Spleen (tissue), 11 donors: ENCODE measurements at regions not wholly inside any gene's neighbourhood (a gene's known extent, or its start where the extent isn't known, plus 50 kb on each side); places are given as distances from the start of the nearest gene placed in this dataset.

Experiments
- DNase-seq: peaks from one replicate; pipeline ENCODE4 v3.0.0-alpha.2; 2020
- H3K27ac ChIP-seq, 8 donors: fragments of 200-600 bp; sonication (generic) in 7 of 8; 1 replicate in 4 of 8; 2 replicates in 4 of 8; pipeline versions ENCODE4 v1.5.0 to v1.8.0; 2016 to 2021; ENCODE audit warnings: inconsistent platforms in 4 of 8, mild to moderate bottlenecking in 4 of 8, moderate library complexity in 1 of 8
- H3K27me3 ChIP-seq, 7 donors: fragments of 200-600 bp; sonication (generic) in 6 of 7; replicated peaks in 1 of 7; 1 replicate in 4 of 7; 2 replicates in 3 of 7; pipeline versions ENCODE4 v1.5.0 to v1.8.0; 2016 to 2021; ENCODE audit warnings: inconsistent platforms in 3 of 7, mild to moderate bottlenecking in 1 of 7
- H3K36me3 ChIP-seq, 6 donors: fragments of 200-600 bp; sonication (generic) in 5 of 6; 1 replicate in 4 of 6; 2 replicates in 2 of 6; pipeline versions ENCODE4 v1.5.0 to v1.8.0; 2016 to 2021; ENCODE audit warnings: inconsistent platforms in 2 of 6
- H3K4me1 ChIP-seq, 6 donors: fragments of 200-600 bp; sonication (generic) in 5 of 6; 1 replicate in 3 of 6; 2 replicates in 3 of 6; pipeline versions ENCODE4 v1.5.0 to v1.8.0; 2016 to 2021; ENCODE audit warnings: inconsistent platforms in 3 of 6
- H3K4me3 ChIP-seq, 8 donors: fragments of 200-600 bp; sonication (generic) in 7 of 8; 1 replicate in 4 of 8; 2 replicates in 4 of 8; pipeline versions ENCODE4 v1.5.0 to v1.8.0; 2016 to 2021; ENCODE audit warnings: inconsistent platforms in 4 of 8, mild to moderate bottlenecking in 4 of 8, moderate library complexity in 2 of 8
- H3K9me3 ChIP-seq, 8 donors: fragments of 200-600 bp; sonication (generic) in 7 of 8; 1 replicate in 4 of 8; 2 replicates in 4 of 8; pipeline versions ENCODE4 v1.5.0 to v1.8.0; 2016 to 2021; ENCODE audit warnings: inconsistent platforms in 4 of 8
- CTCF ChIP-seq, 11 experiments: fragments of 200-600 bp in 7 of 11; fragments of 450-650 bp in 4 of 11; sonication (generic) in 4 of 11; IDR thresholded peaks in 8 of 11; conservative IDR thresholded peaks in 3 of 11; 1 replicate in 7 of 11; 2 replicates in 4 of 11; pipeline versions ENCODE4 v1.4.0 to v1.8.0; 2016 to 2021; ENCODE audit warnings: antibody characterized with exemption in 11 of 11, inconsistent platforms in 4 of 11, mild to moderate bottlenecking in 1 of 11
- POLR2A ChIP-seq, 3 donors: fragments of 450-650 bp; IDR thresholded peaks; one replicate each; pipeline ENCODE4 v1.5.1; 2017; ENCODE audit warnings: antibody characterized with exemption in 3 of 3, mild to moderate bottlenecking in 1 of 3
- POLR2AphosphoS5 ChIP-seq, 3 donors: sonication (generic); formaldehyde crosslinking; IDR thresholded peaks; one replicate each; pipeline ENCODE4 v1.5.1; 2017; ENCODE audit warnings: antibody characterized with exemption in 3 of 3
- WGBS, 5 donors: extraction: QIAGEN DNeasy Blood & Tissue Kit in 3 of 5; methylation state at CpG; one replicate each; pipeline versions ENCODE4 v1.1.5 to v1.1.7; 2013 to 2018; 5-methylcytosine and 5-hydroxymethylcytosine counted together
- intact Hi-C: fragments of 100-400 bp; cut with DNase I; formaldehyde crosslinking; loops from one replicate; pipeline ENCODE4 v1.15.0; 2023; ENCODE audit warnings: low total_unique reads
- donor health status: healthy with polysubstance abuse.
- donor health status: DM: no; HTN: no; CAD: no; lungs with moderate emphysema.
- donor health status: DM: no; HTN: no; CAD: no.
- donor health status: Bipolar disorder and iron deficiency.
- donor health status: healthy.
- donor health status: DM: no; HTN: no; CAD: no.
- donor health status: DM: yes; HTN: yes; CAD: no.

- H3K27me3 ChIP-seq: no peaks in the 10 kb centered on the region
- no peak for TF ChIP-seq POLR2AphosphoS5 (IDR thresholded peaks at IDR 0.05)
- no peak for TF ChIP-seq CTCF (IDR thresholded peaks at IDR 0.05 in 8 of 11, conservative IDR thresholded peaks at IDR 0.05 in 3 of 11)
- no peak for TF ChIP-seq POLR2A (IDR thresholded peaks at IDR 0.05)
These were observed 204.5 kb upstream of the NPVF start for GRCh38 chr7:25432807-25433206.

DNA sequence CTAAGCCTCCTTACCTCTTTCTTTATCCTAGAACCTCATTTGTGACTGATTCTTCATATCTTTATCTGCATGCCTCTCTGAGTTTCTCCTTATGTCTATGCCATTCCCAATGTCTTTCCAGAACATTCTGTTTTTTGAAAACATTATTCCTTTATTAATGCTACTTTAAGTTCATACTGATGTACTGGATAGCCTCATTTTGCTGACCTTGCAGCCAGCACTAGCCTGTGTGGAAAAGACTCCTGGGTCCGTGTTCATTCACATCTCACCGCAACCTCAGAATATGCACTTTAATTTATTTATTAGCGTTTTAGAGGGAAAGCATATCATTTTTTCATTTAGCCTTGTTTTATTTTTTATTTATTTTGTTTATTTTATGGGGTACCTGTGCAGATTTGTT, 208.1 kb upstream of the NPVF start:
- no peak for TF ChIP-seq CTCF (IDR thresholded peaks at IDR 0.05 in 8 of 11, conservative IDR thresholded peaks at IDR 0.05 in 3 of 11)
- no peak for TF ChIP-seq POLR2A (IDR thresholded peaks at IDR 0.05)
- TF ChIP-seq POLR2AphosphoS5 (IDR thresholded peaks at IDR 0.05): no peak
- 90 to 95% (median 92%) methylated on average over 3 of the region's 3 CpGs for WGBS, 5 donors
- Histone ChIP-seq H3K4me3 (no peak overlapping the region), H3K36me3 (no peaks in the 10 kb centered on the region), H3K4me1 (no peaks in the 10 kb centered on the region), H3K27ac (no peak overlapping the region), H3K9me3 (peaks cover under 1 to 29% (median 23%) of the 10 kb centered on the region in 8 donors), H3K27me3 (no peaks in the 10 kb centered on the region)
- no peak for DNase-seq
- intact Hi-C loops: no loop called here

More at GRCh38 chr7:25432807-25433206, 204.5 kb upstream of the NPVF start:
- H3K9me3 ChIP-seq: no peaks in the 10 kb centered on the region
- H3K27ac ChIP-seq: no peak overlapping the region
- DNase-seq: no peak
- H3K36me3 ChIP-seq: no peaks in the 10 kb centered on the region
- WGBS, 5 donors: 77 to 94% (median 84%) methylated on average over 2 of the region's 2 CpGs
- intact Hi-C loops: no loop called here
- no peak overlapping the region for H3K4me3 ChIP-seq
- H3K4me1 ChIP-seq: peaks cover 0 to 5% (median 0%) of the 10 kb centered on the region in 6 donors

- no peak for DNase-seq
- H3K27ac ChIP-seq: no peak overlapping the region
- intact Hi-C loops: no loop called here
- H3K9me3 ChIP-seq: peaks cover 4 to 38% (median 32%) of the 10 kb centered on the region in 8 donors
- H3K4me1 ChIP-seq: no peaks in the 10 kb centered on the region
- H3K4me3 ChIP-seq: no peak overlapping the region
- H3K36me3 ChIP-seq: no peaks in the 10 kb centered on the region
- H3K27me3 ChIP-seq: no peaks in the 10 kb centered on the region
- TF ChIP-seq POLR2A (IDR thresholded peaks at IDR 0.05) (no peak), CTCF (IDR thresholded peaks at IDR 0.05 in 8 of 11, conservative IDR thresholded peaks at IDR 0.05 in 3 of 11) (no peak), POLR2AphosphoS5 (IDR thresholded peaks at IDR 0.05) (no peak)
These were observed 209.0 kb upstream of the NPVF start for GRCh38 chr7:25437308-25437707.

DNA sequence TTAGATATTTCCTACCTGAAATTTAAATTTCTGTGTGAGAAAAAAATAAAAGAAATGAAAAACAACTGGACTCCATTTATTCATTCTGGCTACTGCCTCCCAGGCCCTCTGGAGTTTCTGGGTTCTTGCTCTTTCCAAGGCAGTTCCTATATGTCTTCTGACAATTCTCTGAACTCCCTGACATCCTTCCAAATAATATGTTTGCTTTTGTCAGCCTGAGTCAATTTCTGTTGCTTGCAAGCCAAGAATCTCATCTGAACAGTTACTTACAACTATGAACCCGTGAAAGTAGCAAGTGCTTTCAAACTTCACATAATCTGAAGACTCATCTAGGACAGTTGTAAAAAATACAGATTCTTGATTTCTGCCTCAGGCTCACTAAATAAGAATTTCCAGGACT, 216.7 kb upstream of the NPVF start:
- 56 to 85% (median 83%) methylated on average over 1 of the region's 1 CpG for WGBS, 5 donors
- H3K27ac ChIP-seq: no peak overlapping the region
- intact Hi-C loops: no loop called here

More for the DNA sequence above, 216.7 kb upstream of the NPVF start:
- H3K9me3 ChIP-seq: peaks cover 4 to 59% (median 42%) of the 10 kb centered on the region in 8 donors
- no peaks in the 10 kb centered on the region for H3K27me3 ChIP-seq
- no peak overlapping the region for H3K4me3 ChIP-seq
- H3K4me1 ChIP-seq: no peaks in the 10 kb centered on the region
- H3K36me3 ChIP-seq: no peaks in the 10 kb centered on the region
- DNase-seq: no peak
- TF ChIP-seq POLR2A (IDR thresholded peaks at IDR 0.05) (no peak), CTCF (IDR thresholded peaks at IDR 0.05 in 8 of 11, conservative IDR thresholded peaks at IDR 0.05 in 3 of 11) (no peak), POLR2AphosphoS5 (IDR thresholded peaks at IDR 0.05) (no peak)
